ENCODE measurements at regions not wholly inside any gene's neighbourhood (a gene's known extent, or its start where the extent isn't known, plus 50 kb on each side); places are given as distances from the start of the nearest gene placed in this dataset.
"Not testable (repeated sequence)": the region's sequence is repeated elsewhere in the genome, so short reads cannot be mapped to it uniquely, and the experiment has no call there.

DNA sequence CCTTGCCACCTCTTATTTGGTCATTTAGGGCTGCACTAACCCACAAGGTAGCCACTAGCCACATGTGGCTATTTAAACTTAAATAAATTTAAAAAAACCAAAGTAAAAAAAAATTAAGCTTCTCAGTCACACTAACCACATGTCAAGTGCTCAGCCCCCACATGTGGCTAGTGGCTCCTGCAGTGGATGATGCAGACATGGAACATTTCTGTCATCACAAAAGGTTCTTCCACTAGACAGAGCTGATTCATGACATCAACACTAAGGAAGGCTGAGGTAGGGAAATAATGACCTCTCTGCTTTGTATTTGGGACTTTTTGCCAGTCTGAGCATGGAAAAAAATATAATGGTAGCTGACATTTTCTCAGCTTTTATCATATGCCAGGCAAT lies 173.0 kb upstream of the FERMT1 start:
- no peak for TF ChIP-seq POLR2A (IDR thresholded peaks at IDR 0.05)
- TF ChIP-seq, protein P1, sequence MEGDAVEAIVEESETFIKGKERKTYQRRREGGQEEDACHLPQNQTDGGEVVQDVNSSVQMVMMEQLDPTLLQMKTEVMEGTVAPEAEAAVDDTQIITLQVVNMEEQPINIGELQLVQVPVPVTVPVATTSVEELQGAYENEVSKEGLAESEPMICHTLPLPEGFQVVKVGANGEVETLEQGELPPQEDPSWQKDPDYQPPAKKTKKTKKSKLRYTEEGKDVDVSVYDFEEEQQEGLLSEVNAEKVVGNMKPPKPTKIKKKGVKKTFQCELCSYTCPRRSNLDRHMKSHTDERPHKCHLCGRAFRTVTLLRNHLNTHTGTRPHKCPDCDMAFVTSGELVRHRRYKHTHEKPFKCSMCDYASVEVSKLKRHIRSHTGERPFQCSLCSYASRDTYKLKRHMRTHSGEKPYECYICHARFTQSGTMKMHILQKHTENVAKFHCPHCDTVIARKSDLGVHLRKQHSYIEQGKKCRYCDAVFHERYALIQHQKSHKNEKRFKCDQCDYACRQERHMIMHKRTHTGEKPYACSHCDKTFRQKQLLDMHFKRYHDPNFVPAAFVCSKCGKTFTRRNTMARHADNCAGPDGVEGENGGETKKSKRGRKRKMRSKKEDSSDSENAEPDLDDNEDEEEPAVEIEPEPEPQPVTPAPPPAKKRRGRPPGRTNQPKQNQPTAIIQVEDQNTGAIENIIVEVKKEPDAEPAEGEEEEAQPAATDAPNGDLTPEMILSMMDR (IDR thresholded peaks at IDR 0.05) = no peak
- intact Hi-C loops (cut with DNase I; ENCODE audit: low total_unique reads) = no loop called here
- H3K4me3 ChIP-seq (ENCODE audit: low read depth, poor library complexity, severe bottlenecking) = no peak overlapping the region
- DNase-seq (ENCODE audit: low spot score in 2 of 2) = no peak

DNA sequence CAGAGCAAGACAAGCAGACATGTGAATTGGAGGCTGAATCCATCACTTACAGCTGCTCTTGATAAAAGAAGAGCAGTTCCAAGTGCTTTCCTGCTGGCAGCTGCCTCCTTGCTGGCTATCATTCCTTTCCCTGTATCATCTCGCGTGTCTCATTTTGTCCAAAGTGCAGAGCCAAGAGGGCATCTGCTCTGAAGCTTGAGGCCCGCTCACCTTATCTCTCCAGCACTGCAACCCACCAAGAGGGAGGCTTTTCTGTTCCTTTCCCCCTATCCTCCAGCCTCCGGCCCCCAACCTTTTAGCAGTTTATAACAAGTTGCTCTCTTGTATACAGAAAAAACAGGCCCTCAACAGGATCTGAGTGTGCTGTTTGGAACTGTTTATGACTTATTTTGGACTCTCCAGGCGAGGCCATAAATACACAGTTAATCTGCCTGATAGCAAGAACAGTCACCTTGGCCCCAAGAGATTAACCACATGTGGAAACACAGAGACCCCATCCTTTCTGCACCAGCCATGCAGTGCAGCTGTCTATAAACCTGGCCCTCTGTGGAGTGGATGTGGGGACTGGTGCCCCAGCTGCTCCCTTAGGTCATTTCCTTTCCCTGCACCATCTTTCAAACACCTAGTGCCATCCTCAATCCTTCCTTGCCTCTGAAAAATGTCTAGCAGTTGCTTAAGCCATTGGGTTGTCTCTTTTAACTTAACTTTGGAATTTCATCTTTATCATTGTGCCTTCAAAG lies 172.5 kb upstream of the FERMT1 start:
- intact Hi-C loops (cut with DNase I; ENCODE audit: low total_unique reads) = no loop called here
- WGBS, 2 donors = 61% methylated on average over 5 of the region's 5 CpGs
- TF ChIP-seq POLR2A (IDR thresholded peaks at IDR 0.05) = no peak
- TF ChIP-seq, protein P1 (IDR thresholded peaks at IDR 0.05) = no peak
- DNase-seq (ENCODE audit: low spot score in 2 of 2) = no peak
- H3K4me3 ChIP-seq (ENCODE audit: low read depth, poor library complexity, severe bottlenecking) = no peak overlapping the region

DNA sequence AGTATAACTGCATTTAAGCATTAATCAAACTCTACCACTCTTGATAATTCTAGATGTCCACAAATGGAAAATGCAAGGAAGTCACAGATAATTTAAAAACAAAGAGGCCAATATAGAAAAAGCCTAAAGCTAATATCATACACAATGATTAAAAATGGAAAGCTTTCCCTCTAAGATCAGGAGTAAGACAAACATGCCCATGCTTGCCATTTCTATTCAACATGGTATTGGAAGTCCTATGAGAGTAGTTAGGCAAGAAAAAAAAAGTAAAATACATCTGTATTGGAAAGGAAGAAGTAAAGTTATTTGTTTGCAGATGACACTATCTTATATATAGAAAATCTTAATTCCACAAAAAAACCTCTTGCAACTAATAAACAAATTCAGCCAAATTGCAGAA lies 164.6 kb upstream of the FERMT1 start:
- DNase-seq (ENCODE audit: low spot score in 2 of 2) = no peak
- TF ChIP-seq, protein P1 (IDR thresholded peaks at IDR 0.05) = no peak
- no peak for TF ChIP-seq POLR2A (IDR thresholded peaks at IDR 0.05)
- no peak overlapping the region for H3K4me3 ChIP-seq (ENCODE audit: low read depth, poor library complexity, severe bottlenecking)
- intact Hi-C loops (cut with DNase I; ENCODE audit: low total_unique reads) = no loop called here

DNA sequence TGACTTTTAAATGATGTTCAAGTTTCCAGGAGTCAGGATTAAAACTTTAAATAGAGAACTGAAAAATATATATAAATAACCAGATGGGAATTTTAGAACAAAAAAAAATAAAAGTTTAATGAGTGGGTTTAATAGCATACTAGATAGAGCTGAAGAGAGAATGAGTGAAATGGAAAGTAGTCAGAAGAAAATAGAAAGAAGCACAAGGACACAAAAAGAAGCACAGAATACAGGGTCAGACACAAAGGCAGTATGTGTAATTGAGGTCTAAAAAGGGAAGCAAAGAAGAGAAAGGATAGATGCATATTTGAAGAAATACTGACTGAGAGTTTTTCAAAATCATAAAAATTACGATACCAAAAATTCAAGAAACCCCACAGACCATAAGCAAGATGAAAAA lies 159.8 kb upstream of the FERMT1 start:
- intact Hi-C loops (cut with DNase I; ENCODE audit: low total_unique reads) = no loop called here
- TF ChIP-seq, protein P1 (IDR thresholded peaks at IDR 0.05) = no peak
- no peak for TF ChIP-seq POLR2A (IDR thresholded peaks at IDR 0.05)
- no peak overlapping the region for H3K4me3 ChIP-seq (ENCODE audit: low read depth, poor library complexity, severe bottlenecking)
- 70 to 90% methylated on average over 1 of the region's 1 CpG for WGBS, 2 donors
- no peak for DNase-seq (ENCODE audit: low spot score in 2 of 2)

DNA sequence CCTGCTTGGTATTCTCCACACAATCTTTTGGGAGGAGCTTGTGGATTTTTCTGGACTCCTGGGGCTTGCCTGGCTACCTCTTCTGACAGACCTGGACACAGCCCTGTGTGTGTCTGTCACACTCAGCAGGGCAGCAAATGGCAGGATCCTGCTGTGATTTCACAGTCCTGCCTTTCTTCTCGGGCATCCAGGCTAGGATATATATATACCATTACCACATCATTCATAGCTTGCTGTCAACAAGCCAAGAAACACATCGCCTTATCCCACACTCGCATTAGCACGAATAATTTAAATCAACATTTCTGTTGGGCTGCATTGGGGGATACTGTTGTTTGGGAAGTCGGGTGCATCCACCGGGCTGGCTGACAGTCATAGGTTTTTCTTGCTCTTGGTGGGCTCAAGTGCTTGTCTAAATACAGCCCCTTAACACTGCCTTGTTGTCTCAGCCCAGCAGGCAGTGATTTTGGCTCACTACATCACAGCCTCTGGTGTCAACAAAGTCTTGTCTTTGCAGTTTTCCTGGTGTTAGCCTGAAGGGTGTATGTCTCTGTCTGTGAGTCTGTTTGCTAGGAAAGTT lies 154.9 kb upstream of the FERMT1 start:
- H3K4me3 ChIP-seq (ENCODE audit: low read depth, poor library complexity, severe bottlenecking) = no peak overlapping the region
- TF ChIP-seq, protein P1 (IDR thresholded peaks at IDR 0.05) = no peak
- TF ChIP-seq POLR2A (IDR thresholded peaks at IDR 0.05) = no peak
- no peak for DNase-seq (ENCODE audit: low spot score in 2 of 2)
- 40 to 56% methylated on average over 6 of the region's 6 CpGs for WGBS, 2 donors
- intact Hi-C loops (cut with DNase I; ENCODE audit: low total_unique reads) = no loop called here

DNA sequence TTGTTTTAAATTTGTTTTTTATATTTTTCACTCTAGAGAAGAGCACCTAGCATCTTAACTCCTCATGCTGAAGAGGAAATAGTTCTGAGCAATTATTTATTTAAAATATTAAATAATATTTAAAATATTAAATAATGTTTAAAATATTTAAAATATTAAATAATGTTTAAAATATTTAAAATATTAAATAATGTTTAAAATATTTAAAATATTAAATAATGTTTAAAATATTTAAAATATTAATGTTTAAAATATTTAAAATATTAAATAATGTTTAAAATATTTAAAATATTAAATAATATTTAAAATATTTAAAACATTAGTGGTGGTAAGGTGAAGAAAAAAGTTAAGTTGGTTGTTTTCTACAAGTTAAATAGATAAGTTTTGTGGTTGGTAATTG lies 147.6 kb upstream of the FERMT1 start:
- intact Hi-C loops (cut with DNase I; ENCODE audit: low total_unique reads); H3K4me3 ChIP-seq (ENCODE audit: low read depth, poor library complexity, severe bottlenecking); DNase-seq (ENCODE audit: low spot score in 2 of 2): not testable (repeated sequence)
